Progenitor cell of endocrine pancreas (in vitro differentiated cells): ENCODE measurements at regions not wholly inside any gene's neighbourhood (a gene's known extent, or its start where the extent isn't known, plus 50 kb on each side); places are given as distances from the start of the nearest gene placed in this dataset.

Experiments used
- DNase-seq: peaks from one replicate; pipeline ENCODE4 v3.0.0; 2021; ENCODE audit warnings: low spot score; ENCODE audit not compliant: unreplicated experiment
- H3K27ac Mint-ChIP-seq: 2 replicates; pipeline ENCODE4 v1.8.0; 2021; ENCODE audit warnings: mild to moderate bottlenecking, moderate library complexity, mixed read lengths
- H3K27me3 Mint-ChIP-seq: 2 replicates; pipeline ENCODE4 v1.8.0; 2021; ENCODE audit warnings: mixed read lengths
- H3K36me3 Mint-ChIP-seq: 2 replicates; pipeline ENCODE4 v1.8.0; 2022; ENCODE audit warnings: mixed read lengths; ENCODE audit not compliant: insufficient read depth
- H3K4me1 Mint-ChIP-seq: 2 replicates; pipeline ENCODE4 v1.8.0; 2021; ENCODE audit warnings: low read depth, mixed read lengths
- H3K4me3 Mint-ChIP-seq: 2 replicates; pipeline ENCODE4 v1.8.0; 2021; ENCODE audit warnings: low read depth, mild to moderate bottlenecking, moderate library complexity, mixed read lengths
- H3K9me3 Mint-ChIP-seq: 2 replicates; pipeline ENCODE4 v1.8.0; 2021; ENCODE audit warnings: low read depth, mixed read lengths
- TF ChIP-seq, protein P1 (sequence below): fragments of 200-600 bp; sonication (generic); IDR thresholded peaks from one replicate; pipeline ENCODE4 v1.5.0; 2021; ENCODE audit warnings: antibody characterized with exemption, mild to moderate bottlenecking; ENCODE audit not compliant: unreplicated experiment

GRCh38 chr4:59869056-59869455 is 1331.1 kb upstream of the ADGRL3 start:
- Mint-ChIP-seq H3K36me3 (no peaks in the 10 kb centered on the region), H3K9me3 (no peaks in the 10 kb centered on the region), H3K4me3 (no peak overlapping the region), H3K4me1 (no peaks in the 10 kb centered on the region), H3K27me3 (no peaks in the 10 kb centered on the region), H3K27ac (no peak overlapping the region)
- TF ChIP-seq, protein P1, sequence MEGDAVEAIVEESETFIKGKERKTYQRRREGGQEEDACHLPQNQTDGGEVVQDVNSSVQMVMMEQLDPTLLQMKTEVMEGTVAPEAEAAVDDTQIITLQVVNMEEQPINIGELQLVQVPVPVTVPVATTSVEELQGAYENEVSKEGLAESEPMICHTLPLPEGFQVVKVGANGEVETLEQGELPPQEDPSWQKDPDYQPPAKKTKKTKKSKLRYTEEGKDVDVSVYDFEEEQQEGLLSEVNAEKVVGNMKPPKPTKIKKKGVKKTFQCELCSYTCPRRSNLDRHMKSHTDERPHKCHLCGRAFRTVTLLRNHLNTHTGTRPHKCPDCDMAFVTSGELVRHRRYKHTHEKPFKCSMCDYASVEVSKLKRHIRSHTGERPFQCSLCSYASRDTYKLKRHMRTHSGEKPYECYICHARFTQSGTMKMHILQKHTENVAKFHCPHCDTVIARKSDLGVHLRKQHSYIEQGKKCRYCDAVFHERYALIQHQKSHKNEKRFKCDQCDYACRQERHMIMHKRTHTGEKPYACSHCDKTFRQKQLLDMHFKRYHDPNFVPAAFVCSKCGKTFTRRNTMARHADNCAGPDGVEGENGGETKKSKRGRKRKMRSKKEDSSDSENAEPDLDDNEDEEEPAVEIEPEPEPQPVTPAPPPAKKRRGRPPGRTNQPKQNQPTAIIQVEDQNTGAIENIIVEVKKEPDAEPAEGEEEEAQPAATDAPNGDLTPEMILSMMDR = no peak
- DNase-seq = no peak

- TF ChIP-seq, protein P1 = no peak
- H3K4me3 Mint-ChIP-seq = no peak overlapping the region
- no peaks in the 10 kb centered on the region for H3K9me3 Mint-ChIP-seq
- H3K36me3 Mint-ChIP-seq = no peaks in the 10 kb centered on the region
- no peak for DNase-seq
- H3K27me3 Mint-ChIP-seq = no peaks in the 10 kb centered on the region
- H3K27ac Mint-ChIP-seq = no peak overlapping the region
- H3K4me1 Mint-ChIP-seq = no peaks in the 10 kb centered on the region
Measured at GRCh38 chr4:59869559-59869958, 1330.6 kb upstream of the ADGRL3 start.

GRCh38 chr4:59881632-59882031 is 1318.5 kb upstream of the ADGRL3 start:
- Mint-ChIP-seq H3K27ac (no peak overlapping the region), H3K4me1 (peaks cover 5% of the 10 kb centered on the region), H3K36me3 (no peaks in the 10 kb centered on the region), H3K4me3 (no peak overlapping the region), H3K27me3 (no peaks in the 10 kb centered on the region), H3K9me3 (peaks cover 11% of the 10 kb centered on the region)
- TF ChIP-seq, protein P1 = no peak
- no peak for DNase-seq

DNA sequence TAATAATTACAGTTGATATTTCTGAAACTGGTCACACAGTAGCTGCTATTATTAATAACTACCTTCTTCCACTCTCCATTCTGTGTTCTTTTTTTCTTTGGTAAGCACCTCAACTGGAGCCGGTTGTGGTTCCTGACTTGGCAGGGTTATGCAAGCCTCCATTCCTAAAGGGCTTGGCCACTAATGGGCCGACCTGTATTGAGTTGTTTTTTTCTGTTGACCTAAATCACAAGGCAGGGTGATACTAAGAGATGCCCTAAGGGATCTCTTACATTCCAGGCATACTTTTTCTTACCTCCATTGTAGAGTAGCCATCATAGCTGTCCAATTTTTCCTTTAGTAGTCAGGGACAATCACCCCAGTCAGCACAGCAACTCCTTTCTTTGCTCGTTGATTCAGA is 1295.8 kb upstream of the ADGRL3 start:
- no peak for DNase-seq
- no peaks in the 10 kb centered on the region for H3K36me3 Mint-ChIP-seq
- H3K27ac Mint-ChIP-seq = no peak overlapping the region
- no peaks in the 10 kb centered on the region for H3K27me3 Mint-ChIP-seq
- peaks cover 3% of the 10 kb centered on the region for H3K9me3 Mint-ChIP-seq
- no peak overlapping the region for H3K4me3 Mint-ChIP-seq
- H3K4me1 Mint-ChIP-seq = no peaks in the 10 kb centered on the region
- TF ChIP-seq, protein P1 = no peak

- no peak overlapping the region for H3K4me3 Mint-ChIP-seq
- H3K27ac Mint-ChIP-seq = no peak overlapping the region
- DNase-seq = no peak
- no peaks in the 10 kb centered on the region for H3K36me3 Mint-ChIP-seq
- no peaks in the 10 kb centered on the region for H3K4me1 Mint-ChIP-seq
- H3K9me3 Mint-ChIP-seq = no peaks in the 10 kb centered on the region
- TF ChIP-seq, protein P1 = no peak
- H3K27me3 Mint-ChIP-seq = no peaks in the 10 kb centered on the region
Measured at GRCh38 chr4:59920416-59920815, 1279.7 kb upstream of the ADGRL3 start.

GRCh38 chr4:59925290-59925689 is 1274.8 kb upstream of the ADGRL3 start:
- no peak overlapping the region for H3K4me3 Mint-ChIP-seq
- no peaks in the 10 kb centered on the region for H3K27me3 Mint-ChIP-seq
- no peaks in the 10 kb centered on the region for H3K36me3 Mint-ChIP-seq
- TF ChIP-seq, protein P1 = no peak
- no peaks in the 10 kb centered on the region for H3K4me1 Mint-ChIP-seq
- no peaks in the 10 kb centered on the region for H3K9me3 Mint-ChIP-seq
- DNase-seq = no peak
- H3K27ac Mint-ChIP-seq = no peak overlapping the region
